ENCODE measurements at regions not wholly inside any gene's neighbourhood (a gene's known extent, or its start where the extent isn't known, plus 50 kb on each side); places are given as distances from the start of the nearest gene placed in this dataset.

GRCh38 chr6:23412770-23413169 is 713.2 kb upstream of the NRSN1 start:
- TF ChIP-seq CTCF (IDR thresholded peaks at IDR 0.05) (no peak), EZH2phosphoT487 (IDR thresholded peaks at IDR 0.05) (no peak)

Data from neural progenitor cell (in vitro differentiated cells).